ENCODE measurements at regions not wholly inside any gene's neighbourhood (a gene's known extent, or its start where the extent isn't known, plus 50 kb on each side); places are given as distances from the start of the nearest gene placed in this dataset.

- POLR2A ChIA-PET = no interaction called here
These were observed 146.3 kb upstream of the CELF2 start for GRCh38 chr10:10871352-10871751.

GRCh38 chr10:10872035-10872673 lies 145.5 kb upstream of the CELF2 start:
- Histone ChIP-seq H3K4me3 (no peak overlapping the region), H3K27me3 (replicated peaks in 1 of 2; ENCODE audit: control insufficient read depth in 2 of 2, insufficient read depth in 2 of 2, low read length in 1 of 2) (peaks cover 0 to 4% of the 10 kb centered on the region in 2 experiments; a peak in 1 of 4 replicates), H3K79me2 (ENCODE audit: control insufficient read depth, insufficient read depth, low read length) (no peaks in the 10 kb centered on the region), H3K36me3 (ENCODE audit: control insufficient read depth in 2 of 2, insufficient read depth in 2 of 2, low read length in 1 of 2) (no peaks in the 10 kb centered on the region), H3K9ac (ENCODE audit: control insufficient read depth, insufficient read depth, low read length) (no peak overlapping the region), H3K9me3 (replicated peaks; ENCODE audit: control insufficient read depth, insufficient read depth, low read length) (no peaks in the 10 kb centered on the region; the same call in 2 of the 3 replicates), H3K4me2 (ENCODE audit: control insufficient read depth, insufficient read depth) (no peak overlapping the region), H3K4me1 (ENCODE audit: control insufficient read depth, insufficient read depth, low read length) (0 out of 2 replicates have a peak, but pooled peaks cover 4% of the 10 kb centered on the region), H3K27ac (ENCODE audit: control insufficient read depth, insufficient read depth) (no peak overlapping the region), H4K20me1 (ENCODE audit: control insufficient read depth, insufficient read depth) (no peaks in the 10 kb centered on the region), H2AFZ (ENCODE audit: control insufficient read depth, low read depth, low read length) (no peak overlapping the region)
- ChIA-PET RAD21 (ENCODE audit: unreplicated experiment) (no interaction called here), POLR2A (no interaction called here), SMC1A (ENCODE audit: uncharacterized antibody, unreplicated experiment) (interaction anchor here (2.2 kb wide), 1 partner anchor 12 kb away, joined by 4 read pairs; no protein-coding TSS in a partner anchor), CTCF (interaction anchor here (0.8 kb wide), 1 partner anchor 41 kb away, joined by 3 read pairs; no protein-coding TSS in a partner anchor)
- no peak for FAIRE-seq
- DNase-seq (ENCODE audit: low read depth, low spot score) = no peak
- ATAC-seq = no peak
- TF ChIP-seq USF2 (IDR thresholded peaks at IDR 0.05; ENCODE audit: borderline replicate concordance, low read depth, low read length) (no peak), EED (IDR thresholded peaks at IDR 0.05; ENCODE audit: low read depth) (no peak)
- in situ Hi-C loops (cut with MboI) (no loop called here), intact Hi-C loops (cut with micrococcal nuclease; ENCODE audit: unreplicated experiment) (no loop called here)
- WGBS (ENCODE audit: insufficient coverage, insufficient replicate concordance, low lambda C conversion rate, missing lambda C conversion rate) = 43% methylated on average over 6 of the region's 6 CpGs
- no TSS peak for BruUV-seq (replicated peaks)

More at GRCh38 chr10:10871352-10871751, 146.3 kb upstream of the CELF2 start:
- H3K4me2 ChIP-seq (ENCODE audit: control insufficient read depth, insufficient read depth) = no peak overlapping the region
- H2AFZ ChIP-seq (ENCODE audit: control insufficient read depth, low read depth, low read length) = no peak overlapping the region
- ChIA-PET SMC1A (ENCODE audit: uncharacterized antibody, unreplicated experiment) (interaction anchor here (2.2 kb wide), 1 partner anchor 11 kb away, joined by 4 read pairs; no protein-coding TSS in a partner anchor), RAD21 (ENCODE audit: unreplicated experiment) (no interaction called here), CTCF (interaction anchor here (0.8 kb wide), 1 partner anchor 42 kb away, joined by 3 read pairs; no protein-coding TSS in a partner anchor)
- H3K79me2 ChIP-seq (ENCODE audit: control insufficient read depth, insufficient read depth, low read length) = no peaks in the 10 kb centered on the region
- no TSS peak for BruUV-seq (replicated peaks)
- TF ChIP-seq FOXK2 (IDR thresholded peaks at IDR 0.05) = no peak
- no peak for FAIRE-seq
- WGBS (ENCODE audit: insufficient coverage, insufficient replicate concordance, low lambda C conversion rate, missing lambda C conversion rate) = 49% methylated on average over 7 of the region's 7 CpGs
- H3K9ac ChIP-seq (ENCODE audit: control insufficient read depth, insufficient read depth, low read length) = no peak overlapping the region
- no peak for DNase-seq (ENCODE audit: low read depth, low spot score)
- H3K4me3 ChIP-seq = no peak overlapping the region
- in situ Hi-C loops (cut with MboI) = no loop called here
- H4K20me1 ChIP-seq (ENCODE audit: control insufficient read depth, insufficient read depth) = no peaks in the 10 kb centered on the region
- H3K4me1 ChIP-seq (ENCODE audit: control insufficient read depth, insufficient read depth, low read length) = 0 out of 2 replicates have a peak, but pooled peaks cover 4% of the 10 kb centered on the region
- H3K27me3 ChIP-seq (replicated peaks in 1 of 2; ENCODE audit: control insufficient read depth in 2 of 2, insufficient read depth in 2 of 2, low read length in 1 of 2) = peaks cover 0 to 4% of the 10 kb centered on the region in 2 experiments; a peak in 1 of 4 replicates
- intact Hi-C loops (cut with micrococcal nuclease; ENCODE audit: unreplicated experiment) = no loop called here
- no peaks in the 10 kb centered on the region; the same call in 2 of the 3 replicates for H3K9me3 ChIP-seq (replicated peaks; ENCODE audit: control insufficient read depth, insufficient read depth, low read length)
- no peak overlapping the region for H3K27ac ChIP-seq (ENCODE audit: control insufficient read depth, insufficient read depth)
- ATAC-seq = no peak
- H3K36me3 ChIP-seq (ENCODE audit: control insufficient read depth in 2 of 2, insufficient read depth in 2 of 2, low read length in 1 of 2) = no peaks in the 10 kb centered on the region
